ENCODE measurements at regions not wholly inside any gene's neighbourhood (a gene's known extent, or its start where the extent isn't known, plus 50 kb on each side); places are given as distances from the start of the nearest gene placed in this dataset.

DNA sequence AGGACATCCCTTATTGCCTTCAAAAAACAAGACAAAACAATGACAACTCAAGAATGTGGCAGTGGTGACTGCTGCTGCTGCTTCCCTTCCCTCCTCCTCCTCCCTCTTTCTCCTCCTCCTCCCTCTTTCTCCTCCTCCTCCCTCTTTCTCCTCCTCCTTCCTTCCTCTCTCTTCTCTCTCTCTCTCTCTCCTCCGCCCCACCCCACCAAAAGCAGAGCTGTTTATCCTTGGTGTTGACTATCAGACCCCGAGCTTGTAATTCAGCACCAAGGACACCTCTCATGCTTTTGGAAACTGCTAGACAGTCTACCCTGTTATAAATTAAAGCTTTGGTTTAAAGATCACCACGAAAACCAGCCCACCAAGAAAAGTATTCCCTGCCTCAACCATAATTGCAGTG is 72.4 kb upstream of the IFNAR2 start:
- DNase-seq = no peak

DNA sequence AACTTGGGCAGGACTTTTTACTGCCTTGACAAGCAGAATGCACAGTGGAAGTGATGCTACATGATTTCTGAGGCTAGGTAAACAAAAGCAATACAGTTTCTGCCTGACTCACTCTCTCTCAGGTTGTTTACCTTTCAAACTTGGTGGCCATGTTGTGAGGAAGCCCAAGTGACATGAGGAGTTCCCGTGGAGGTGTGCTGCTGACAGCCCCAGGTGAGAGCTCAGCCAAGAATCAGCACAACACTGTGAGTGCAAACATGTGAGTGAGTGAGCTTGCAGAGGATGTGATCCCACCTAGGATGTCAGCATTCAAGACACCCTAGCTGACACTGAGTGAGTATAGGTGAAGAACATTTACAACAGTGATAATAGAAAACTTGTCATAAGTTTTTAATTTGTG is 71.1 kb upstream of the IFNAR2 start:
- no peak for DNase-seq

DNA sequence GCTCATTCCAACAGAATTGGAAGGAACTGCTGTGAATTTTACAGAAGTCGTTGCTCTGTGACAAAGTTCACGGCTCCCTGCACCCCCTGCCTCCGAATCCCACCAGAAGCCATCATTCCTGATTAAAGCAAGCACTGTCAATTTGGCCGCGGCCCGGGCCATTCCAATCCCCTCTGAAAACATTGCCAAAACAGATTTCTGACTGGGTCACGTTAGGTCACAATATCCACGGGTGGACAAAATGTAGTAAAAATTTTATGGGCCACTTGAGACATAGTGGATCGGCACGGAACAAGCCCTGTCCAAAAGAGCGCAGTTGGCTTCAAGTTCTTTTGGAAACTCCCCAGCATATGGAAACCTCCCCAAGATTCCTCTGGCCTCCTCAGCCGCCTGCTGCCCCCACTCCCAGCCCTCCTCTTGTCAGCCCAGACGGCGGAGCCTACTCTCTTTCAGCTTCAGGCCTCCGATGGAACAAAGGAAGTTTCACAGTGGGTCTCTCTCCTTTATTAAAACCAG is 67.2 kb upstream of the IFNAR2 start:
- DNase-seq = no peak

DNA sequence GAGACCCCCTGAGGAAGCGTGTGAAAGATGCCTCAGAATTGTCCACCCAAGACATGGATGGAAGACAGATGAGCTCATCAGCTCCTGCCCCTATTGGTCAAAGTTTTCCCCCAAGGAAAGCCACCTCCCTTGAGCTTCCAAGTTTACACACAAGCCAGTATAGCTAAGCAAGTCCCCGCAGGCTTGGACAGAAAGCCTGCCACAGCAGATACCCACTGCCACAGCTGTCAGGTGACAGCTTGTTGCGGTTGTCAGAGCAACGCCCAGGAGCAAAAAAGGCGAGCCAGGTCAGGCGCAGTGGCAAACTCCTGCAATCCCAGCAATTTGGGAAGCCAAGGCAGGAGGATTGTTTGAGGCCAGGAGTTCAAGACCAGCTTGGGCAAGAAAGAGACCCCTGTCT is 60.9 kb upstream of the IFNAR2 start:
- DNase-seq = no peak

DNA sequence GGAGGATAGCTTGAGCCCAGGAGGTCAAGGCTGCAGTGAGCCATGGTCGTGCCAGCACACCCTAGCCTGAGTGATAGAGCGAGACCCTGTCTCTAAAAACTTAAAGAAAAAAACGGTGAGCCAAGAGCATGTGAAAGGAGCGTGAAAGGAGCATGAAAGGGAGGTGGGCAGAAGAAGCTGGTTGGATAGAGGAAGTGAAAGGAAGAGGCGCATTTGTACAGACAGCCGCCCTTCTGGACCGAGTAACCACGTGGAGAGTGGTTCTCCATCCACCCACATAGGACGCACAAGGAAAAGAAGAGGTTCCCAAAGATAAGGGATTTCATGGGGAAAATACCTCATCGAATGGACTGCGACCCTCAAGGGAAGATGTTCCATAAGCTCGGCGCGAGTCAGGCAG is 60.4 kb upstream of the IFNAR2 start:
- no peak for DNase-seq

DNA sequence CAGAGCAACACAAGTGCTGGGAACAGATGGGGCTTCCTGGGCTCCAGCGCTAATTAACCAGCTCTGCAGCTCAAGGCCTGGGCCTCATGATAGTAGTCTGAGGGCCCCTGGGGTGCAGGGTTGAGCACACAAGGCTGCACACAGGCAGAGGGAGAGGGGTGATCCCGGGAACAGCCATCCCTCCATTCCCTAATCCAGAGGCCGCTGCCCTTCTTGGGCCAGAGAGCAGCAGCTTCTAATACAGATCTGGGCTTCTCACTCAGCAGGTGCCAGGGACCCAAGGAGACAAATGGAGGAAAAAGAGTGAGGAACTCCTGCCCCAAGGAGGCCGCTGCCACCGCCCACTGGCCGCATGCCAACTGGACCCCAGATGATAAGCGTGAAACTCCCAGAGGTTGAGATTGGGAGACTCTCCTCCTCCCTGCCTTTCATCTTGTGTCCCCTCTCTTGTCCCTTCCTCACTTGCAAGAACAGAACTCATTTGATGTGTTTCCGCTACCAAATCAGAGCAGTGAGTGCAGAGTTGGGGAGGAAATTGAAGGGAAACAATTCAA is 58.0 kb upstream of the IFNAR2 start:
- no peak for DNase-seq

DNA sequence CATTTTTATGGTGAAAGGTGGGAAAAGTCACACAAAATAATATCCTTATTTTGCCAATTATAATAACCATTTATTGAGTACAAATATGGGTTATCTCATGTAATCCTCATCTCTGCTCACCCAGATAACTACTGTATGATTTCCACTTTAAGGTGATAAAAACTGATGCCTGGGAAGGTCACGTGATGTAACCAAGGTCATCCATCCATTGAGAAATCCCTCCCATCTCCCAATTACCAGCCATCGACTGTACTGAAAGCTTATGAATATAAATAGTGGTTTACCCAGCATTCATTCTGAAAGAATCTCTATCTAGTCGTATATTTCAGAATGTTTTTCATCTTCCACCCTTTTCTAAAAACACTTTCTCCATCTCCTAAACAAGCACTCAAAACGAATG is 55.0 kb upstream of the IFNAR2 start:
- no peak for DNase-seq

Data from DMS79 treated with DMSO at 0.1 percent for 48 hours (cell line).